Neural cell (in vitro differentiated cells): ENCODE measurements at regions not wholly inside any gene's neighbourhood (a gene's known extent, or its start where the extent isn't known, plus 50 kb on each side); places are given as distances from the start of the nearest gene placed in this dataset.

Experiments used
- H2AFZ ChIP-seq: fragments of 200-600, 300-800 bp; sonication (generic), shearing (Covaris generic); 2 replicates; pipeline ENCODE4 v1.6.0; 2014; ENCODE audit warnings: low read depth, mild to moderate bottlenecking, antibody characterized with exemption, low read length, moderate library complexity
- H3F3A ChIP-seq: fragments of 200-600 bp; shearing (Covaris generic); 2 replicates; pipeline ENCODE4 v1.6.1; 2016; ENCODE audit warnings: mild to moderate bottlenecking, moderate library complexity, mixed read lengths, antibody characterized with exemption, low read length; ENCODE audit not compliant: insufficient read depth, poor library complexity, severe bottlenecking
- H3K27ac ChIP-seq: fragments of 200-600, 300-800 bp; sonication (generic), shearing (Covaris generic); 2 replicates; pipeline ENCODE4 v1.5.1; 2014; ENCODE audit warnings: mild to moderate bottlenecking, low read length, moderate library complexity
- H3K27me3 ChIP-seq: fragments of 300-800, 200-600 bp; sonication (generic), shearing (Covaris generic); 2 replicates; pipeline ENCODE4 v1.6.0; 2014; ENCODE audit warnings: mild to moderate bottlenecking, low read depth, low read length, moderate library complexity; ENCODE audit not compliant: insufficient read depth
- H3K36me3 ChIP-seq: fragments of 300-800, 200-600 bp; sonication (generic), shearing (Covaris generic); 2 replicates; pipeline ENCODE4 v1.5.1; 2014; ENCODE audit warnings: mild to moderate bottlenecking, antibody characterized with exemption, low read length, moderate library complexity; ENCODE audit not compliant: insufficient read depth
- H3K4me2 ChIP-seq: fragments of 300-800, 200-600 bp; sonication (generic), shearing (Covaris generic); 2 replicates; pipeline ENCODE4 v1.6.0; 2014; ENCODE audit warnings: mild to moderate bottlenecking, low read length
- H3K4me3 ChIP-seq: fragments of 300-800, 200-600 bp; sonication (generic), shearing (Covaris generic); 2 replicates; pipeline ENCODE4 v1.5.1; 2014; ENCODE audit warnings: mild to moderate bottlenecking, low read length, moderate library complexity
- H3K79me2 ChIP-seq: fragments of 200-600 bp; shearing (Covaris generic); replicated peaks from 2 replicates; pipeline ENCODE4 v1.6.0; 2014; ENCODE audit warnings: mild to moderate bottlenecking, low read length, moderate library complexity; ENCODE audit not compliant: insufficient read depth
- H3K9ac ChIP-seq: fragments of 300-800, 200-600 bp; sonication (generic), shearing (Covaris generic); 2 replicates; pipeline ENCODE4 v1.6.1; 2016; ENCODE audit warnings: mild to moderate bottlenecking, low read length, mixed read lengths
- H3K9me2 ChIP-seq: fragments of 200-600 bp; shearing (Covaris generic); 2 replicates; pipeline ENCODE4 v1.6.1; 2016; ENCODE audit warnings: mild to moderate bottlenecking, low read length, mixed read lengths; ENCODE audit not compliant: insufficient read depth
- H3K9me3 ChIP-seq: fragments of 200-600, 300-800 bp; sonication (generic), shearing (Covaris generic); 2 replicates; pipeline ENCODE4 v1.6.1; 2016; ENCODE audit warnings: mild to moderate bottlenecking, mixed run types, low read length, moderate library complexity, mixed read lengths
- H4K20me1 ChIP-seq: fragments of 200-600 bp; shearing (Covaris generic); 2 replicates; pipeline ENCODE4 v1.6.1; 2016; ENCODE audit warnings: mild to moderate bottlenecking, mixed run types; ENCODE audit not compliant: insufficient read depth
- EP300 ChIP-seq: fragments of 450-650 bp; conservative IDR thresholded peaks from 2 replicates; pipeline ENCODE4 v1.6.1; 2014; ENCODE audit warnings: antibody characterized with exemption, mild to moderate bottlenecking, moderate library complexity; ENCODE audit not compliant: poor library complexity, severe bottlenecking
- EZH2 ChIP-seq: fragments of 200-600, 300-800 bp; shearing (Covaris generic), sonication (generic); IDR thresholded peaks from 2 replicates; pipeline ENCODE4 v1.6.1; 2014; ENCODE audit warnings: antibody characterized with exemption, low read length, borderline replicate concordance, mild to moderate bottlenecking; ENCODE audit not compliant: insufficient read depth, poor library complexity, severe bottlenecking
- MXI1 ChIP-seq: fragments of 450-650 bp; conservative IDR thresholded peaks from 2 replicates; pipeline ENCODE4 v1.6.1; 2014; ENCODE audit warnings: antibody characterized with exemption, mild to moderate bottlenecking; ENCODE audit not compliant: poor library complexity, severe bottlenecking
- POLR2AphosphoS5 ChIP-seq: IDR thresholded peaks from 2 replicates; pipeline ENCODE4 v1.6.1; 2012
- RAD21 ChIP-seq: fragments of 450-650 bp; conservative IDR thresholded peaks from 2 replicates; pipeline ENCODE4 v1.6.1; 2014; ENCODE audit warnings: antibody characterized with exemption, mild to moderate bottlenecking, moderate library complexity
- SMC3 ChIP-seq: fragments of 450-650 bp; conservative IDR thresholded peaks from 2 replicates; pipeline ENCODE4 v1.6.1; 2014; ENCODE audit warnings: antibody characterized with exemption, mild to moderate bottlenecking, moderate library complexity; ENCODE audit not compliant: poor library complexity
- TAF1 ChIP-seq: IDR thresholded peaks from 2 replicates; pipeline ENCODE4 v1.6.1; 2012; ENCODE audit warnings: low read depth
- TF ChIP-seq, protein P1 (sequence below): IDR thresholded peaks from 2 replicates; pipeline ENCODE4 v1.6.1; 2012; ENCODE audit warnings: borderline replicate concordance
- TF ChIP-seq, protein P2 (sequence below): fragments of 450-650 bp; IDR thresholded peaks from 2 replicates; pipeline ENCODE4 v1.5.1; 2014; ENCODE audit warnings: antibody characterized with exemption, mild to moderate bottlenecking, moderate library complexity; ENCODE audit not compliant: poor library complexity, severe bottlenecking

DNA sequence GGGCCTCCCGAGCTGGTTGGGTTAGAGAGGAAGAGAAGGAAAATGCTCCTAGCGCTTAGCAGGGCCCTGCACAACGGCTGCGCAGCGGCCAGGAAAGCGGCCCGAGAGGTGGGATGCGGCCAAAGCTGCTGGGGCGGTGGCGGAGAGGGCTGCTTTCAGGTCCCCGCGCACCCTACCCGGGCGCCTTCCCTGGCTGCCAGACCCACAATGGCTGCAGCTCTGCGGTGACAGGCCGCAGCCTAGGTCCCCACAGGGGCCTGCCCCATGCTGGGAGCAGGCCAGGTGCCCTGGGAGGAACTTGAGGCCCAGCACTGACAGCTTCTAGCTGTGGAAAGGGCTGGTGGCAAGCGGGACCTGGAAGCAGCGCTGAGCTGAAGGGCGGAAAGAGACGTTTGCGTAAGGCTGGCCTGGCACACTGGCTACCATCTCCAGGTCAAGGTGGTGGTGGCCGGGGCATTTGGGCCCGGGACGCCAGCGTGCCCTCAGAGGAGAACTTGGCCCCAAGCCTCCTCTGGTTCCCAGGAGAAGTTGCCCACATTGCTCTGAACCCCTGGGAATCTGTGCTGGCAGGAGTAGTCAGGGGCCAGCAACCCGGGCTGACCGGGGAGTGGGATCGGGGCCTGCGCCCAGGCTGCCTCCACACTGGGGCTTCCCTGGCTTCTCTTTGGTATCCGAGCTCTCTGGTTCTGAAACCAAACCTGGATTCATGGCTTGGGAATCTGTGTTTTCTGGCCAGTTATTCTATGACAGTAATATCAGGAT lies 72.9 kb upstream of the ZNF804B start:
- H3K9me3 ChIP-seq, result no peaks in the 10 kb centered on the region
- H3K36me3 ChIP-seq, result no peaks in the 10 kb centered on the region
- no peaks in the 10 kb centered on the region for H3K27me3 ChIP-seq
- H3F3A ChIP-seq, result no peaks in the 10 kb centered on the region
- H3K4me3 ChIP-seq, result no peak overlapping the region
- H3K4me2 ChIP-seq, result no peak overlapping the region
- no peaks in the 10 kb centered on the region for H3K9me2 ChIP-seq
- TF ChIP-seq TAF1 (no peak), EZH2 (no peak), RAD21 (no peak), MXI1 (no peak), SMC3 (no peak), EP300 (no peak), POLR2AphosphoS5 (no peak)
- TF ChIP-seq, protein P1, sequence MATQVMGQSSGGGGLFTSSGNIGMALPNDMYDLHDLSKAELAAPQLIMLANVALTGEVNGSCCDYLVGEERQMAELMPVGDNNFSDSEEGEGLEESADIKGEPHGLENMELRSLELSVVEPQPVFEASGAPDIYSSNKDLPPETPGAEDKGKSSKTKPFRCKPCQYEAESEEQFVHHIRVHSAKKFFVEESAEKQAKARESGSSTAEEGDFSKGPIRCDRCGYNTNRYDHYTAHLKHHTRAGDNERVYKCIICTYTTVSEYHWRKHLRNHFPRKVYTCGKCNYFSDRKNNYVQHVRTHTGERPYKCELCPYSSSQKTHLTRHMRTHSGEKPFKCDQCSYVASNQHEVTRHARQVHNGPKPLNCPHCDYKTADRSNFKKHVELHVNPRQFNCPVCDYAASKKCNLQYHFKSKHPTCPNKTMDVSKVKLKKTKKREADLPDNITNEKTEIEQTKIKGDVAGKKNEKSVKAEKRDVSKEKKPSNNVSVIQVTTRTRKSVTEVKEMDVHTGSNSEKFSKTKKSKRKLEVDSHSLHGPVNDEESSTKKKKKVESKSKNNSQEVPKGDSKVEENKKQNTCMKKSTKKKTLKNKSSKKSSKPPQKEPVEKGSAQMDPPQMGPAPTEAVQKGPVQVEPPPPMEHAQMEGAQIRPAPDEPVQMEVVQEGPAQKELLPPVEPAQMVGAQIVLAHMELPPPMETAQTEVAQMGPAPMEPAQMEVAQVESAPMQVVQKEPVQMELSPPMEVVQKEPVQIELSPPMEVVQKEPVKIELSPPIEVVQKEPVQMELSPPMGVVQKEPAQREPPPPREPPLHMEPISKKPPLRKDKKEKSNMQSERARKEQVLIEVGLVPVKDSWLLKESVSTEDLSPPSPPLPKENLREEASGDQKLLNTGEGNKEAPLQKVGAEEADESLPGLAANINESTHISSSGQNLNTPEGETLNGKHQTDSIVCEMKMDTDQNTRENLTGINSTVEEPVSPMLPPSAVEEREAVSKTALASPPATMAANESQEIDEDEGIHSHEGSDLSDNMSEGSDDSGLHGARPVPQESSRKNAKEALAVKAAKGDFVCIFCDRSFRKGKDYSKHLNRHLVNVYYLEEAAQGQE, result no peak
- TF ChIP-seq, protein P2, sequence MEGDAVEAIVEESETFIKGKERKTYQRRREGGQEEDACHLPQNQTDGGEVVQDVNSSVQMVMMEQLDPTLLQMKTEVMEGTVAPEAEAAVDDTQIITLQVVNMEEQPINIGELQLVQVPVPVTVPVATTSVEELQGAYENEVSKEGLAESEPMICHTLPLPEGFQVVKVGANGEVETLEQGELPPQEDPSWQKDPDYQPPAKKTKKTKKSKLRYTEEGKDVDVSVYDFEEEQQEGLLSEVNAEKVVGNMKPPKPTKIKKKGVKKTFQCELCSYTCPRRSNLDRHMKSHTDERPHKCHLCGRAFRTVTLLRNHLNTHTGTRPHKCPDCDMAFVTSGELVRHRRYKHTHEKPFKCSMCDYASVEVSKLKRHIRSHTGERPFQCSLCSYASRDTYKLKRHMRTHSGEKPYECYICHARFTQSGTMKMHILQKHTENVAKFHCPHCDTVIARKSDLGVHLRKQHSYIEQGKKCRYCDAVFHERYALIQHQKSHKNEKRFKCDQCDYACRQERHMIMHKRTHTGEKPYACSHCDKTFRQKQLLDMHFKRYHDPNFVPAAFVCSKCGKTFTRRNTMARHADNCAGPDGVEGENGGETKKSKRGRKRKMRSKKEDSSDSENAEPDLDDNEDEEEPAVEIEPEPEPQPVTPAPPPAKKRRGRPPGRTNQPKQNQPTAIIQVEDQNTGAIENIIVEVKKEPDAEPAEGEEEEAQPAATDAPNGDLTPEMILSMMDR, result no peak
- H4K20me1 ChIP-seq, result no peaks in the 10 kb centered on the region
- no peak overlapping the region for H3K27ac ChIP-seq
- H2AFZ ChIP-seq, result no peak overlapping the region
- H3K79me2 ChIP-seq, result no peaks in the 10 kb centered on the region
- no peak overlapping the region for H3K9ac ChIP-seq

DNA sequence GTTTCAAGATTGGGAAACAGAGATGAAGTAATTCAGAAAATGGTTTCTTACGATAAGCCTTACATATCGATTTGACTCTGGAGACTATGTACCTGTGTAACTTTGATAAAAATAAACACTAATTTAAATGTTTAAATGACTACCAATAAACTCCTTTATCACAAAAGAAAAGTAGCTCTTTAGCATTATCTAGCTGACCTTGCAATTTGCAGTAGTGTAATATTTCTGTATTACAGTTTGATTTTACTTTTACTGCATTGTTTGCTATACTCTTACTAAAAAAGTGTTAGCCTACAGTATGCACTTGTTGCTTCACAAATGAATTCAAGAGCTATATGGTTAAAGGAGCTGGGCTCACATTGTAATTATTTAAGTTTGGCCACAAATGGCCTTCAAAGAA lies 77.8 kb upstream of the ZNF804B start:
- H3K36me3 ChIP-seq, result no peaks in the 10 kb centered on the region

More for the DNA sequence above, 77.8 kb upstream of the ZNF804B start:
- H3K9ac ChIP-seq, result no peak overlapping the region
- TF ChIP-seq, protein P1, result no peak
- H4K20me1 ChIP-seq, result no peaks in the 10 kb centered on the region
- H3K79me2 ChIP-seq, result no peaks in the 10 kb centered on the region
- H3K9me2 ChIP-seq, result no peaks in the 10 kb centered on the region
- H3F3A ChIP-seq, result no peaks in the 10 kb centered on the region
- no peak overlapping the region for H2AFZ ChIP-seq
- no peak overlapping the region for H3K4me3 ChIP-seq
- H3K4me2 ChIP-seq, result no peak overlapping the region
- no peaks in the 10 kb centered on the region for H3K9me3 ChIP-seq
- H3K27me3 ChIP-seq, result no peaks in the 10 kb centered on the region
- H3K27ac ChIP-seq, result no peak overlapping the region
